ENCODE measurements at regions not wholly inside any gene's neighbourhood (a gene's known extent, or its start where the extent isn't known, plus 50 kb on each side); places are given as distances from the start of the nearest gene placed in this dataset.
A peak's percentile ranks its signal among the peaks of the same experiment; 100 is the strongest.

DNA sequence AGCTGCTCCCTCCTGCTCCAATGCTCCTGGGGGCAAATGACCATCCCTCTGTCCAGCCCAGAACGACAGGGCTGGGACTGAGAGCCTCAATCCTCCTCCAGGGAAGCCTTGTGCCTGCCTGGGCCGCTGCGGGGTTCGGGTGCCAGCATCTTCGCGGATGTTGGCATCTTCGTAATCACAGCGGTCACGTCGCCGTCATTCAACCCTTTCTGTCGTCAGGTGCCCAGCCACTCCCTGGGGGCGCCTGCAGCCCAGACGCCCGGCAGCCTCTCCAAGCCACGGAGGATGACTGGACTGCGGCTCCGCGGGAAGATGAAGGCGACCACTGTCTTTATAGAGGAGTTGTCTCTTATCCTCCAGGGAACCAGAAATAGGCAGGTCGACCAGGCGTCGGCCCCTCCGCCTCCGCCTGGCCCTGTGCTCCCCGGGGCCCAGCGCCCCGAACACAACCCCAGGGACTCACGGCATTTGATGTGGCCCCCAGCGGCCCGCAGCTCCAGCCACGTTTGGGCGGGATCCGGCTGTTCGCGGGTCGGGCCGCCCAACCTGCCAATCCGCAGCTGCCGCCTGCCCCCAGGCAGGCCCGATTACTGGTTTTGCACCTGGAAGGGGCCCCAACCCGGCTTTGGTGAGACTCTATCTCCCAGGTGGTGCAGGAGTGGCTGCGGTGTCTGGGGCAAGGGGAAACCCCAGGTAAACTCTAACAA is 113.9 kb downstream of the THNSL2 start:
- no peak for DNase-seq (ENCODE audit: low spot score)

DNA sequence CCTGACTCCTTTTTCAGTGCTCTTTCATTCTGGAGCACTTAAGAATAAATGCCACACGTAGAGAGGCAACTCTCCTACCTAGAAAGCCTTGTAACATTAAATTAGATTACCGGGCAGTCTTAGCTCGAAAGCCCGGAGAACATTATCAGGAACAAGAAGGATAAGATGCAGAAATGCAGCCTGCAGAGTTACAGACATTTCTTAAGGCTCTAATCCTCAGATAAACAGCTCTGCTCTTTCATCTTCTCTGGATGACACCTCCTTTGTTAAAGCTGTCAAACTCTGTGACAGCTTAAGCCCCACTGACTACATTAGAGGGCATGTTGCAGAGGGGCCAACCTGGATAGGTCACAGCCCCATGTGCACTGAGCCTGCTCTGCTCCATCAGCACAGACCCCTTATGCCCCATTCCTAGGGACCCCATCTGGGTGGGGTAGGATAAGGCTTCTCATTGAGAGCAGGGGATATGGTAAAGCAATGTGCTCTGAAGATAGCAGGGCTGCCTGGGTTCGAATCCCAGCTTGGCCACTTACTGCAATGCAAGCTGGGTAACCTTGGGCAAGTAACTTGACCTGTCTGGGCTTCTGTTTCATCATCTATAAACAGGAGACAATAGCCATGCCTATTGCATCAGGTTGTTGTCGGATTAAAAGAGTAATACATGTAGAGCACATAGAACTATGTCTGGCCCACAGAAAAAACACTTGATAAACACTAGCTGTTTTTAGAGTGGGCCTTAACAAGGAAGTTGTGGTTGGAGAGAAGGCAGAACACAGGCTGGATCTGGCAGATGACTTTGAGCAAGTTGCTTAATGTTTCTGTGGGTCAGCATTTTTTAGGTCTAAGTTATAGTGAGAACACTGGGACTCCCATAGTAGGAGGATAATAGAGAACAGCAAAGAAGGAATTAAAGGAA is 111.4 kb downstream of the THNSL2 start:
- peak; percentile 73 for DNase-seq (ENCODE audit: low spot score)

DNA sequence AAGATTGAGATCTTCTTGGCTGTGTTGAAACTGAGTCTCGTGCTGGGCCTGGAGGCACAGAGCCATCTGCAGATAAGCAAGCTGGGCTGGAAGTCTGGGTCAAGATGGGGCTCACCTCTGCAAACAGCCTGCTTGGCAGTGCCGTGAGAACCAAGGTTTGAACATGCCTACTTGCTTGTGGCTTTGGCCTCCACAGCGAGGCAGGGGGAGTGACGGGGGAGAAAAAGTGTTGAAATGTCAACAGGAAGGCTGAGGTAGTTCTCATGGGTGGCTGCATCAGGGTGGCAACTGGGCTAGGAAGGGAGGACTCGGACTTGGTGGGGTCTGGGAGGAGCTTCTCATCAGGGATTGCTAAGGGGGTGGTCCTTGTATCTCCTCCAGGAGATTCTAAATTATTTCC is 99.7 kb downstream of the THNSL2 start:
- no peak for DNase-seq (ENCODE audit: low spot score)

DNA sequence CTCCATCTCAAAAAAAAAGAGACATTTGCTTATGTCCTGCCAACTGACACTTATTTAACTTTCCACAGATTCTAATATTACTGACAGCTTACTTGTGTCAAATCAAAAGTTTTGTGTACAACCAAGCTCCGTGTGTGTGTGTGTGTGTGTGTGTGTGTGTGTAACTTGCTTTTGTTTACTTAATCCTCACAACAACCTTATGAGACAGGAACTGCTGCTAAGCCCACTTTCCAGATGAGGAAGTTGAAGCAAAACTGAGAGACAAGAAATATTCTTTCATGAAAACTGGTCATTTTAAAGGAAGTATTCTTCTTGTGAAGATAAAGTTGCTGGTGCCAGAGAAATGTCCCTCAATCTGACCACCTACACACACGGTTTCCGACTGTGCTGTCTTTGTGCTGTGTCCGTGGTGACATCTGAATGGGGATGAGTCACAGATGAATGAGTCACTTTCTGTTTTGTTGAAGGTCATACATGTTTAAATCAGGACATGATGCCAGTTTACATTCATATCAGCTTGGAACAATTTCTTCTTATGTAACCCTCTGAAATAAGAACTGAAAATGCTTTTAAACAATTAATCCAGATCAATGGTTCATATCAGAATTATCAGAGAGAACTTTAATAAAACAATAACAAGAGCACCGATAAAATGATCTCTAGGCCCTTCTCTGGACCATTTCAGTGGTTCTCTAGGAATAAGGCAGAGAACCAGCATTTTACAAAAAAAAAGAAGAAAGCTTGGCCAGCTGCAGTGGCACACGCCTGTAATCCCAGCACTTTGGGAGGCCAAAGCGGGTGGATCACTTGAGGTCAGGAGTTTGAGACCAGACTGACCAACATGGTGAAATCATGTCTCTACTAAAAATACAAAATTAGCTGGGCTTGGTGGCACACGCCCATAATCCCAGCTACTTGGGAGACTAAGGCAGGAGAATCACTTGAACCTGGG is 95.5 kb downstream of the THNSL2 start:
- peak; percentile 41 for DNase-seq (ENCODE audit: low spot score)

DNA sequence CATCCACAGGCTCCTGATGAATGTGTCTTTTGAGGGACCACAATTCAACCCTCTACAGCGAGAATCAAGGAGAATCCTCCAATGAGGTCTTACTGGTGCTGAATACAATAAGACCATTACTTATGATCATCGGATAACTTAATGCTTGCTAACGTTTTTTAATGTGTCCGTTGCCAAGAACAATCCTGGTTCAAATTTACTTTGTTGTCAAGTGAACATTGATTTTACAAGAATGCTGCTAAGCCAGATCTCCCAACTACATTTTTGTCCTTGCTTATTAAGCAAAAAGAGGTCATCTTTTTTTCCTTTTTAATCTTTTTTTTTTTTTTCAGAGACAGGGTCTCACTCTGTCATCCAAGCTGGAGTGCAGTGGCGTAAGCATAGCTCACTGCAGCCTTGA is 93.7 kb downstream of the THNSL2 start:
- no peak for DNase-seq (ENCODE audit: low spot score)

DNA sequence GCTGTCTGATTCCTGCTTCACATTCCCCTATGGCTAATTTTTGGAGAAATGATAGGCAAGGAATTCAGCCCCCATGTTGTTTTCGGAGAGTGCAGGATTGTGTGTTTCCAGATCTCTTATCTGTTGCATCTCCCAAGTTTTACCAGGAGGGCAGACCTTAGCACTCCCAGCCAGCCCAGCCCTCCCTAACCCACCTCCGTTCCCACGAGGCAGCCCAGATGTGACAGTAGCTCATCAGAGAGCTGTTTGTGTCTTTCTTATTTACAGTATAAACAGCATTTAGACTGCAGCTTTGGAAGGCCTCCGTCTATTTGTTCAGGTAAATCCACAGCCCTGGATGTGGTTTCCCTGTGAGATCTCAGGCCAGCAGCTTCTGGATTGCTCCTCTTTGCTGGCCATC is 91.6 kb downstream of the THNSL2 start:
- no peak for DNase-seq (ENCODE audit: low spot score)

DNA sequence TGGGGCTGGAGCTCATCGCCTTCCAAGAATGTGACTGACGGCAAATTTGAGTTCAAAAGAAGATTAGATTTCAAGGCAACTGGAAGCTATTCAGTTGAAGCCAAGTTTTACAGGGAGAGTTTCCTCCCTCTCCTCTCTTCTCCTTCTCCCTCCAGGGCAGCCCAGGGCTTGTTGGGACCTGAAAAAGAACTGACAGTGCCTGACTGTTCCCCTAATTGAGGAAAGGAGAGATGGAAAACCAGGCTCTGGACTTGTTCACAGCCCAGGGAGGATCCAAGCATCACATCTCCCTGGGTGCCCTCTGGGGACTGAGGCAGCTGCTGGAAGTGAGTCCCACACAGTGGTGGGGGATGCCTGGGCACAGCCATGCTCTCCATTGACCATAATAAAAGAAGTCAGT is 88.1 kb downstream of the THNSL2 start:
- DNase-seq (ENCODE audit: low spot score) = no peak

DNA sequence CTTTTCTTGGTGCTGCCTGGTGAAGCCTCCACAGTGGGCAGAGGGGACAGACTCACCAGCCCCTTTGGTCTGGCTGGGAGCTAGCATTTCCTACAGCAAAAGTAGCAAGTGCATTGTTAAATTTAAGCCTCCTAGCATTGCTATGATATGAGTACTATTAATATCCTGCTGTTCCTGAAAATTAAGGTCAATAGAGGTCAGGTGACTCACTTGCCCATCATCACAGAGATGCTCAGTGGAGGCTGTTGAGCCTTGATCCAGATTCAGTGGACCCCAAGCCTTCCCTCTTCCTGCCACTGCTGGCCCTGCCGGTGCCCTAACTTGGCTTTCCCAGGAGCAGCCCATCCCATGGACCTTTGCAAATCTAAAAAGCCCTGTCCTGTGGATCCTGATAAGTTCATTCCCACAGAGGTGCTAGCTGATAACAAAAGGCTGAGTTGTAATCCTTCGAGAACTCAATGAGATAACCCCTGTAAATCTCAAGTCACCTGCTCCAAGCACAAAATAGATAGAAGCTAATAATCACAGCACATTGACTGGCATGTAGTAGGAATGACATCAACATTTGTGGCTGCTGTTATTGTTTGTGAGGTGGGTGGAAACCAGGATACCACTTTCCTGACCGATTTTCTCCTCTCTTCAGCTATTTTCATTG is 84.4 kb downstream of the THNSL2 start:
- DNase-seq (ENCODE audit: low spot score) = no peak

DNA sequence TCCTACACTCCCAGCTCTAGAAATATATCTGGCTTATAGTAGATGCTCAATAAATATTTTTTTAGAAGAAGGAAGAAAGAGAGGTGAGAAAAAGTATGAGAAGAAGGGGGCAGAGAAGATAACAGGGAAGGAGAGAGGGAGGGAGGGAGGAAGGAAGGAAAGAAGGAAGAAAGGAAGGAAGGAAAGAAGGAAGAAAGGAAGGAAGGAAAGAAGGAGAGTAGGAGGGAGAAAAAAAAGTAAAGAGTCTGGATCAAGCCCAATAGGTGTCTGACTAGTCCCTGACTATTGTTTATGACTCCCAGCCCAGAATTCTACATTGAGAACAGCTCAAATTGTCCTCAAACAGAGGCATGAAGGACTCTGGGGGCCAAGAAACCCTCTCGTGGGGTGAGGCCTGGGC is 83.9 kb downstream of the THNSL2 start:
- no peak for DNase-seq (ENCODE audit: low spot score)

DNA sequence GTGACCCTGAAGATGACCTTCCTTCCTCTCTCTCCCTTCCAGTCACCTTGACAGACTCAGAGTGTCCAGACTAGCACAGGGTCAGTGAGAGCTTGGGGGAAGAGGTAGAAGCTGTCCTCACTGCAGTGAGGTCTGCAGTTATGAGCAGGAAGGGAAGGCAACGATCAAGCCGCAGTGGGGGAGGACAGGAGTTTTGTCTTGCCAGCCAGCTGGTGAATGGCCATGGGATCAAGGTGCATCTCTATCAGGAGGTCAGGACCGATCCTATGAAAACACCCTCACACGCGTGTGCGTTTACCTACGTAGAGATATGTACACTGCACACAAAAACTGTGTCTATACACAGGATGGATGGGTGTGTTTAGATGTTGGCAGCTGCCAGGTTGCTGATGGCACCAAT is 83.2 kb downstream of the THNSL2 start:
- DNase-seq (ENCODE audit: low spot score) = no peak

DNA sequence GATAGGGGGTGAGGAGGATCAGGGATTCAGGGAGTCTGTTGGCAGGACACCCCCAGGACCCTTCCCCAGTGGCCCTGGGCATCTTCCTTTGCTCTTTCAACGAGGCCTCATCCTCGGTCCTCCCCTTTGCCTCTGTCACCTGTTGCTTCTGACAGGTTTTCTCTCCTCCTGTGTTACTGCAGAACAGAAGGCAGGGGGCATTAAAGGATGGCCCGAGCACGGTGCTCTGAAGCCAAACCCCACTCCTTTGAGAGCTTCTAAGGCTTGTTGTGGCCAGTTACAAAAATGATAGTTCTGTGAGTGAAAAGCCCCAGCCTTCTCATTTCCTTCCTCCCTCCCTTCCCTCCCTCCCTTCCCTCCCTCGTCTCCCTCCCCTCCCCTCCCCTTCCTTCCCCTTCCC is 82.5 kb downstream of the THNSL2 start:
- DNase-seq (ENCODE audit: low spot score) = no peak

DNA sequence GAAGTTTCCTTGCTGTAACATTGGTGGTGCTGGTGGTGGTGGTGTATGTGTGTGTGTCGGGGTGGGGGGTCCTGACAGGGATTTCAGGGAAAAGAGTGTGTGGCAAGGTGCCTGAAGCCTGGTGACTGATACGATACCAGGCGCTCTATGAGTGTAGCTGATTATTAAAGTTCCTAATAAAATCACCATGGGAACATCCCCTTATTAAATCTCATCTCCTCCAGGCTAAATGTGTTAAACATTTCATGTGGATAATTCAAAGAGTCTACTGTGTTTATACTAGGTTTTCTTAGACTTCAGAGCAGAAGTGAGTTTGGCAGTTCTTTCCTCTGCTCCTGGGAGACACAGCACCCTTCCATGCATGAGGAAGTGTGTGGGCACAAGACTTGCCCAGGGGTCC is 82.0 kb downstream of the THNSL2 start:
- no peak for DNase-seq (ENCODE audit: low spot score)

DNA sequence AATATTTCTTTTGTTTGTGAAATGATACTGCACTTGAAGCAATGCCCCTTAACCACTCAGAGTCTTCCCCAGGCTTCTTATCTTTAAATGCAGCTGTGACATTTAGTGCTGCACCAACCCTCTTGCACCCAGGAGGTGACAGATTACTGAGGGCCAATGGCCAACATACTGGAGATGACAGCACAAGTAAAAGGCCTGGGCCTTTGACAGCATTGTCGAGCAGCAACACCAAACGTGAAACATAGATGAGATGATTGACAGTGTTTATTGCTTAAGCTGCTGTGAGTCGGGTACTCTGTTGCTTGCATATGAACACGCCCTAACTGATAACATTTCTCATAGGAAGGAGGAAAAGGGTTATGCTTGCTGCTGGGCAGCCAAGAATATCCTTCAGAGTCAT is 80.3 kb downstream of the THNSL2 start:
- DNase-seq (ENCODE audit: low spot score) = no peak

DNA sequence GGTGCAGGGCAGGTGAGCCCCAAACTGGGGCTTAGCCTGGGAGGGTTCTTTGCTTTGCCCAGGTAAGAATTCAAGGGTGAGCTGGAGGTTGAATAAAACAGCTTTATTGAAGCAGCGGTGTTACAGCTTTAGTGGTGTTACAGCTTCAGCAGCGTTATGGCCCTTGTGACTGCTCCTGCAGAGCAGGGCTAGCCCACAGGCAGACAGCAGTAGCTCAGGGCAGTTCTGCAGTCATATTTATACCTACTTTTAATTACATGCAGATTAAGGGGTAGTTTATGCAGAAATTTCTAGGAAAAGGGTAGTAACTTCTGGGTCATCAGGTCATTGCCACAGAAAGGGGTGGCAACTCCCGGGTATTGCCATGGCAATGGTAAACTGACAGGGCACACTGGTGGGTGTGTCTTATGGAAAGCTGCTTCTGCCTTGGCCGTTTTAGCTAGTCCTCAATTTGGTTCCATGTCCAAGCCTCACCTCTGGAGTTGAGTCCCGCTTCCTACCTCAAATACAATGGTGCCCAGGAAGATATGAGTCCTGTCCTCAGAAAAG is 78.2 kb downstream of the THNSL2 start:
- no peak for DNase-seq (ENCODE audit: low spot score)

DNA sequence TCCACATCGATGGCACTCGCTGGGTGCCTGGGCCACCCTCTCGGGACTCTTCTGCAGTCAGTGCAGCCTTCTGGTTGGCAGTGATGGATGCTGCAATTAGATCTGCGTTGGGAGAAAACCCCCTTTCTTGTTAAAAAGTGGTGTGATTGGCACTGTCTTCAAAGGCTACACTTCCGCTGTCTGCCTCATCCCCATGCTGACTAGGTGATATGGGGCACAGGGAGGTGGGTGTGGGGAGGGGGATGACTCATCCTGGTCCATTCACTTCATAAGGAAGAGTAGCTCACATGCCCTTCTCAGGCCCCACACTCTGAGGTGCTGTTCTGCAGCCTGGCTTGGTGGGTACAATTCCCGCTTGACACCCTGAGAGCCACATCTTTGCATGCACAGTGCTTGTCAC is 77.4 kb downstream of the THNSL2 start:
- DNase-seq (ENCODE audit: low spot score) = no peak

DNA sequence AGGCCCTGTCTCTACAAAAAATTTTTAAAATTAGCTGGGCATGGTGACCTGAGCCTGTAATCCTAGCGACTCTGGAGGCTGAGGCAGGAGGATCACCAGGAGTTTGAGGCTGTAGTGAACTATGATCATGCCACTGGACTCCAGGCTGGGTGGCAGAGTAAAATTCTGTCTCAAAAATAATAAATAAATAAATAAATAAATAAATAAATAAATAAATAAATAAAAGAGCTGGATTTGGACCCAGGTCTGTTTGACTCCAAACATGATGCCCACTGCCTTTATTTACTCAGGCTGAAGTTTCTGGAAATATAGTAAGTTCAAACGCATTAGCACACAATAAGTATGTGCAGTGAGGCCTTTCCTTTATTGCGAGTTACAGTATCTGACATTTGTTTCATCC is 75.0 kb downstream of the THNSL2 start:
- DNase-seq (ENCODE audit: low spot score) = no peak

DNA sequence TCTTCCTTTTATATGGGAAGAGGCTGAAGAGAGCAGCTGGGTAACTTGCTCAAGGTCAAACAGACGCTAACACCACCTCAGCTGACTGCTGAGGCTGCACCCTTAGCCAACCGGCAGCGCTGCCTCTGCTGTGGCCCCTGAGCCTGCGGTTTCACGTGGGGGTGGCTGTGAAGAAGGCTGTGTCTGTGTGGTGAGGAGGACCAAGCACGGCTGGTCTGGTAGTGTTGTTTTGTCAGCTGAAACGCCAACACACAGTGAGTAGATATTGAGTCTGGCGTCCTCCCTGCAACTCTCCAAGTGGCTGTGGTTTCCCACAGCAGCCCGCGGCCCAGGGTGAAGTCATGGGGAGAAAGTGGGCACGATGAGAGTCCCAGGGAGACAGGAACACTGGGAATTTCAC is 69.6 kb downstream of the THNSL2 start:
- DNase-seq (ENCODE audit: low spot score) = no peak

DNA sequence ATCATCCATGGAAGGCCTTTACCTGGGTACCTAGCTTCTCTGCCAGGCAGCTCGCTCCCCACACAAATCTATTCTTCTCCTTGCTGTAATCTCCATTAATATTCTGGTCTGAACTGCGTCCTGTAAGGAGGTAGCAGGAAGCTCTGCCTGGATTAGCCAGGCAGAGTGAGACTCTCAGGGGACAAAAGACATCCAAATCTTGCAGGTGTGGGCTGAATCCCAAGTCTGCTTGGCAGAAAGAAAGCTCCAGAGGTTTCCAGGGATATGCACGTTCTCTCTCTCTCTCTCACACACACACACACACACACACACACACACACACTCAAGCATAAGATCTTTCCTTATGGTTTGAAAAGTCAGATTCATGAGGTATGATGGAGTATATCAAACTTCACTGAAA is 66.5 kb downstream of the THNSL2 start:
- DNase-seq (ENCODE audit: low spot score) = no peak

Data from Ammon's horn (tissue), 1 donor.